Smooth muscle cell (in vitro differentiated cells): ENCODE measurements at regions not wholly inside any gene's neighbourhood (a gene's known extent, or its start where the extent isn't known, plus 50 kb on each side); places are given as distances from the start of the nearest gene placed in this dataset.

Experiments used
- DNase-seq: peaks from one replicate; lab custom pipeline; 2025; ENCODE audit not compliant: unreplicated experiment; lab: John Stamatoyannopoulos, UW
- H2AFZ ChIP-seq: fragments of 200-600 bp; sonication (generic); 2 replicates; pipeline ENCODE4 v1.6.0; 2016; ENCODE audit warnings: antibody characterized with exemption, low read depth, mild to moderate bottlenecking
- H3F3A ChIP-seq: fragments of 200-600 bp; sonication (generic); 2 replicates; pipeline ENCODE4 v1.6.0; 2017; ENCODE audit warnings: antibody characterized with exemption, low read depth
- H3K27ac ChIP-seq: fragments of 200-600 bp; sonication (generic); 2 replicates; pipeline ENCODE4 v1.5.1; 2016; ENCODE audit warnings: low read depth, mild to moderate bottlenecking
- H3K27me3 ChIP-seq: fragments of 200-600 bp; sonication (generic); 2 replicates; pipeline ENCODE4 v1.6.1; 2016; ENCODE audit warnings: low read depth, mild to moderate bottlenecking
- H3K36me3 ChIP-seq: fragments of 200-600 bp; sonication (generic); 2 replicates; pipeline ENCODE4 v1.5.1; 2016; ENCODE audit warnings: low read depth
- H3K4me1 ChIP-seq: fragments of 200-600 bp; sonication (generic); 2 replicates; pipeline ENCODE4 v1.5.1; 2016; ENCODE audit warnings: low read depth
- H3K4me2 ChIP-seq: fragments of 200-600 bp; sonication (generic); 2 replicates; pipeline ENCODE4 v1.6.0; 2016; ENCODE audit warnings: mild to moderate bottlenecking
- H3K4me3 ChIP-seq: fragments of 200-600 bp; sonication (generic); 2 replicates; pipeline ENCODE4 v1.5.1; 2016; ENCODE audit warnings: mild to moderate bottlenecking
- H3K79me2 ChIP-seq: fragments of 200-600 bp; sonication (generic); 2 replicates; pipeline ENCODE4 v1.6.0; 2016; ENCODE audit warnings: low read depth, mild to moderate bottlenecking
- H3K9ac ChIP-seq: fragments of 200-600 bp; sonication (generic); 2 replicates; pipeline ENCODE4 v1.6.0; 2016; ENCODE audit warnings: low read depth
- H3K9me3 ChIP-seq: fragments of 200-600 bp; sonication (generic); replicated peaks from 2 replicates; pipeline ENCODE4 v1.5.1; 2016; ENCODE audit warnings: low read depth
- H4K20me1 ChIP-seq: fragments of 200-600 bp; sonication (generic); 2 replicates; pipeline ENCODE4 v1.6.0; 2016; ENCODE audit warnings: low read depth
- WGBS: methylation state at CpG from one replicate; pipeline ENCODE4 v1.1.7; 2016; ENCODE audit warnings: low lambda C conversion rate; 5-methylcytosine and 5-hydroxymethylcytosine counted together
- TF ChIP-seq, protein P1 (sequence below): fragments of 200-600 bp; sonication (generic); IDR thresholded peaks from 2 replicates; pipeline ENCODE4 v1.5.1; 2017; ENCODE audit warnings: borderline replicate concordance, mild to moderate bottlenecking, antibody characterized with exemption; ENCODE audit not compliant: insufficient read depth, poor library complexity, severe bottlenecking

DNA sequence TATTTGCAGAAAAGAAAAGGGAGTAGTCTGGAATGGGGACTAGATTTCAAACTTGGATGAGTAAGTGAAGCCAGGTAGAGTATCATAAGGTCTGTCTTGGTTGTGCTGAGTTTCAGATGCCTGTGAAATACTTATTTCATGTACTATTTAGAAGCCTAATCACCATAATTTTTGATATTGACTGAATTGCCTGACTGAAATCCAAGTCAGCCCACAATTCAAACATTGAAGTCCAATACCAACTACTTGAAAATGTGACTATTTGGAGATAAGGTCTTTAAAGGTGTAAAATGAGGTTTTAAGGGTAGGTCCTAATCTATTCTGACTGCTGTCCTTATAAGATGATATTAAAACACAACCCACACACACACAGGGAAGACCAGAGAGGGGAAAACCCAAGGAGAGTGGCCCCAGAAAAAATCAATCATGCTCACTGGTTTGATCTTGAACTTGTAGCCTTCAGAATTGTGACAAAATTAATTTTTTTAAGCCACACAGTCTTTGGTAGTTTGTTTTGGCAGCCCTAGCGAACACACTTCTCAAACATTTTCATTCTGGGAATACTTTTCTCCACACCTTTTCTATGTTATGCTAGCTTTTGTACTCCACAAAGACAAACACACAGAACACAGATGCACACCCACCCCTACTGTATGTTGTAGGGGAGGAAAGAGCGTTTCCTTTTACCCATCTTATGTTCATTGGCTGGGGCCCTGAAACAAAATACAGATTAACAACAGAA, 126.3 kb downstream of the HFE start:
- WGBS = 94% methylated on average over 2 of the region's 2 CpGs

DNA sequence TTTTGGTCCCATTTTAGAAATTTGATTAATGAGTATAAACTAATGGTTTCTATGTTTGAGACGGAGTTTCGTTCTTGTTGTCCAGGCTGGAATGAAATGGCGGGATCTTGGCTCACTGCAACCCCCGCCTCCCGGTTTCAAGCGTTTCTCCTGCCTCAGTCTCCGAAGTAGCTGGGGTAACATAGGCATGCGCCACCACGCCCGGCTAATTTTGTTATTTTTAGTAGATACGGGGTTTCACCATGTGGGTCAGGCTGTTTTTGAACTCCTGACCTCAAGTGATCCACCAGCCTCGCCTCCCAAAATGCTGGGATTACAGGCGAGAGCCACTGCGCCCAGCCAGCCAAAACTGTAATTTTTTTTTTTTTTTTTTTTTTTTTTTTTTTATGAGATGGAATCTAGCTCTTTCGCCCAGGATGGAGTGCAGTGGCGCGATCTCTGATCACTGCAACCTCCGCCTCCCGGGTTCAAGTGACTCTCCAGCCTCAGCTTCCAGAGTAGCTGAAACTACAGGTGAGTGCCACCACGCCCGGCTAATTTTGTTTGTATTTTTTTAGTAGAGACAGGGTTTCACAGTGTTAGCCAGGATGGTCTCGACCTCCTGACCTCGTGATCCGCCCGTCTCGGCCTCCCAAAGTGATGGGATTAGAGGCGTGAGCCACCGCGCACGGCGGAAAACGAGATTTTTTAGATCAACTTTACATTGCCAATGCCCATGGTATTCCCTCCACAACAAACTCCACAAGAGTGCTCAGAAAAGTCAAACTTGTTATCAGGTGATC, 127.8 kb downstream of the HFE start:
- Histone ChIP-seq H3K27ac (peak overlapping the region; percentile 88), H3K9ac (peak overlapping the region; percentile 54), H2AFZ (no peak overlapping the region), H3K4me1 (no peaks in the 10 kb centered on the region), H3K4me3 (peak overlapping the region; percentile 59), H3K4me2 (peak overlapping the region; percentile 93), H4K20me1 (no peaks in the 10 kb centered on the region), H3K27me3 (no peaks in the 10 kb centered on the region), H3F3A (peaks cover 5% of the 10 kb centered on the region), H3K79me2 (no peaks in the 10 kb centered on the region), H3K36me3 (no peaks in the 10 kb centered on the region), H3K9me3 (no peaks in the 10 kb centered on the region)
- whole genome bisulfite sequencing = 39% methylated on average over 27 of the region's 32 CpGs
- TF ChIP-seq, protein P1, sequence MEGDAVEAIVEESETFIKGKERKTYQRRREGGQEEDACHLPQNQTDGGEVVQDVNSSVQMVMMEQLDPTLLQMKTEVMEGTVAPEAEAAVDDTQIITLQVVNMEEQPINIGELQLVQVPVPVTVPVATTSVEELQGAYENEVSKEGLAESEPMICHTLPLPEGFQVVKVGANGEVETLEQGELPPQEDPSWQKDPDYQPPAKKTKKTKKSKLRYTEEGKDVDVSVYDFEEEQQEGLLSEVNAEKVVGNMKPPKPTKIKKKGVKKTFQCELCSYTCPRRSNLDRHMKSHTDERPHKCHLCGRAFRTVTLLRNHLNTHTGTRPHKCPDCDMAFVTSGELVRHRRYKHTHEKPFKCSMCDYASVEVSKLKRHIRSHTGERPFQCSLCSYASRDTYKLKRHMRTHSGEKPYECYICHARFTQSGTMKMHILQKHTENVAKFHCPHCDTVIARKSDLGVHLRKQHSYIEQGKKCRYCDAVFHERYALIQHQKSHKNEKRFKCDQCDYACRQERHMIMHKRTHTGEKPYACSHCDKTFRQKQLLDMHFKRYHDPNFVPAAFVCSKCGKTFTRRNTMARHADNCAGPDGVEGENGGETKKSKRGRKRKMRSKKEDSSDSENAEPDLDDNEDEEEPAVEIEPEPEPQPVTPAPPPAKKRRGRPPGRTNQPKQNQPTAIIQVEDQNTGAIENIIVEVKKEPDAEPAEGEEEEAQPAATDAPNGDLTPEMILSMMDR = no peak
- DNase-seq = no peak

More for the DNA sequence above, 126.3 kb downstream of the HFE start:
- Histone ChIP-seq H3K27me3 (no peaks in the 10 kb centered on the region), H3K4me2 (no peak overlapping the region), H3K36me3 (no peaks in the 10 kb centered on the region), H2AFZ (no peak overlapping the region), H3K4me1 (no peaks in the 10 kb centered on the region), H3K27ac (no peak overlapping the region), H3K79me2 (no peaks in the 10 kb centered on the region), H3K4me3 (no peak overlapping the region), H4K20me1 (no peaks in the 10 kb centered on the region), H3K9ac (no peak overlapping the region), H3F3A (peaks cover 5% of the 10 kb centered on the region), H3K9me3 (no peaks in the 10 kb centered on the region)
- TF ChIP-seq, protein P1 = no peak
- DNase-seq = no peak

DNA sequence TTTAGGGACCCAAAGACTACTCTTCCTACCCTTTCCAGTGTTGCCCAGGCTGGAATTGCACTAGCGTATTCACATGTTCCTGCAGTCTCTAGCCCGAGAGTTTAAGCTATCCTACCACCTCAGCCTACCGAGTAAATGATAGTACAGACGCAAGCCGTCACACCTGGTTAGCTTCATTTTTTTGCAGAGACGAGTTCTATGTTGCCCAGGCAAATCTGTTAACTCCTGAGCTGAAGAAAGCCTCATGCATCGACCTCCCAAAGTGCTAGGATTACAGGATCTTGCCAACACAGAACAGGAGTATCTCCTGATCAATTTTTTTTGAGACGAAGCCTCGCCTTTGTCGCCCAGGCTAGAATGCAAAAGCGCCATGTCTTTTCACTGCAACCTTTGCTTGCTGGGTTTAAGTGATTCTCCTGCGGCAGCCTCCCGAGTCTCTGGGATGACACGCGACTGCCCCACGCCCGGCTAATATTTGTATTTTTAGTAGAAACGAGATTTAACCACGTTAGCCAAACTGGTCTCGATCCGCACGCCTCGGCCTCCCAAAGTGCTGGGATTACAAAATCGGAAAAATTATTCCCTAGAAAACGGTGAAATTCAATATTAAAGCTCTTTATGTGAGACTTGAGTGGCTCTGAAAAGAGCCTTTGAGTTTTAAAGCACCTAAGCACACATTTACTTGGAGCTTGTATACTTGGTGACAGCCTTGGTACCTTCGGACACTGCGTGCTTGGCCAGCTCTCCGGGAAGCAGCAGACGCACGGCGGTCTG, 128.5 kb downstream of the HFE start:
- Histone ChIP-seq H3F3A (peaks cover 5% of the 10 kb centered on the region), H3K27me3 (no peaks in the 10 kb centered on the region), H2AFZ (no peak overlapping the region), H3K9me3 (no peaks in the 10 kb centered on the region), H4K20me1 (no peaks in the 10 kb centered on the region), H3K4me2 (peak overlapping the region; percentile 93), H3K4me3 (peak overlapping the region; percentile 59), H3K4me1 (no peaks in the 10 kb centered on the region), H3K36me3 (no peaks in the 10 kb centered on the region), H3K79me2 (no peaks in the 10 kb centered on the region), H3K9ac (peak overlapping the region; percentile 54), H3K27ac (peak overlapping the region; percentile 88)
- WGBS = under 1% methylated on average over 31 of the region's 31 CpGs
- TF ChIP-seq, protein P1 = no peak
- no peak for DNase-seq
